ENCODE measurements at regions not wholly inside any gene's neighbourhood (a gene's known extent, or its start where the extent isn't known, plus 50 kb on each side); places are given as distances from the start of the nearest gene placed in this dataset.

- WGBS = 69% methylated on average over 13 of the region's 13 CpGs
- H3K4me3 ChIP-seq (ENCODE audit: low read depth in 1 of 3, low read length in 3 of 3) = no peak overlapping the region
- TF ChIP-seq TAF1 (conservative IDR thresholded peaks at IDR 0.05) = no peak
- no peak for TF ChIP-seq ZBTB33 (IDR thresholded peaks at IDR 0.05)
- no peak for TF ChIP-seq HNF4G (IDR thresholded peaks at IDR 0.05)
- TF ChIP-seq ATF3 (IDR thresholded peaks at IDR 0.05) = no peak
- no peak for TF ChIP-seq GABPA (IDR thresholded peaks at IDR 0.05 in 1 of 2, conservative IDR thresholded peaks at IDR 0.05 in 1 of 2)
- TF ChIP-seq REST (IDR thresholded peaks at IDR 0.05) = no peak
- no peak for TF ChIP-seq MAX (IDR thresholded peaks at IDR 0.05)
- TF ChIP-seq YY1 (IDR thresholded peaks at IDR 0.05) = no peak
- TF ChIP-seq NR2F2 (IDR thresholded peaks at IDR 0.05) = no peak
- no peak for TF ChIP-seq FOXA2 (IDR thresholded peaks at IDR 0.05)
- TF ChIP-seq RAD21 (IDR thresholded peaks at IDR 0.05) = no peak
- no peak for TF ChIP-seq FOXA1 (IDR thresholded peaks at IDR 0.05)
- TF ChIP-seq CTCF (IDR thresholded peaks at IDR 0.05; ENCODE audit: low read depth, low read length, missing input control) = no peak
- TF ChIP-seq EGR1 (IDR thresholded peaks at IDR 0.05; ENCODE audit: low read depth in 2 of 2) = no peak
- TF ChIP-seq RXRA (IDR thresholded peaks at IDR 0.05) = no peak
- TF ChIP-seq JUND (IDR thresholded peaks at IDR 0.05) = no peak
- TF ChIP-seq SP1 (IDR thresholded peaks at IDR 0.05) = no peak
- TF ChIP-seq HNF4A (conservative IDR thresholded peaks at IDR 0.05) = no peak
Measured at GRCh38 chr20:24060851-24061590, 72.4 kb upstream of the GGTLC1 start.

More at GRCh38 chr20:24060851-24061590, 72.4 kb upstream of the GGTLC1 start:
- DNase-seq (ENCODE audit: low spot score) = no peak
- Histone ChIP-seq H3K9ac (ENCODE audit: low read depth in 1 of 2, low read length in 2 of 2) (no peak overlapping the region), H3K27ac (ENCODE audit: low read depth in 1 of 2, low read length in 2 of 2) (no peak overlapping the region), H3K36me3 (ENCODE audit: control insufficient read depth in 4 of 4, insufficient read depth in 3 of 4, low read depth in 1 of 4, low read length in 3 of 4) (no peaks in the 10 kb centered on the region), H3K4me1 (ENCODE audit: control insufficient read depth in 4 of 4, insufficient read depth in 4 of 4, low read length in 3 of 4) (no peaks in the 10 kb centered on the region), H3K27me3 (ENCODE audit: control insufficient read depth in 4 of 4, insufficient read depth in 4 of 4, low read length in 3 of 4) (no peaks in the 10 kb centered on the region), H3K9me3 (ENCODE audit: control insufficient read depth in 4 of 4, low read length in 3 of 4) (no peaks in the 10 kb centered on the region)
